ENCODE measurements at regions not wholly inside any gene's neighbourhood (a gene's known extent, or its start where the extent isn't known, plus 50 kb on each side); places are given as distances from the start of the nearest gene placed in this dataset.

DNA sequence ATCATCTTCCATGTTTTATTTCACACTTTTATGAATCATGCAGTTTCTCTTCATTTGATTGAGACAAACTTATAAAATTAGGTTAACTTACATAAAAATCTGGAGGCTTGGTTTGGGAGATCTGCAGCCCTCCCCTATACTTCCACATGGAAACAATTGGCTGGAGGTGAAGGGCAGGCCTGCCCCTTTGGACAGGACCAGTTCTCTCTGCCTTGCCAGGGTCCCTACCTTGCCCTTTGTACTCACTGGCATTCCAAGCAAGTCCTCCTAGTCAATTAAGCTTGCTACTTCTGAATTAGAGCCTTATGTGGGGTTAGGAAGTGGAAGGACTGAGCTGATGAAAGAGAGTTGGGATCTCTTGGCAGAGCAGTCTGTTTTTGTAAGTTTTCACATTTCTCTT, 257.3 kb downstream of the GAS1 start:
- Histone ChIP-seq H3K4me1 (no peaks in the 10 kb centered on the region), H3K9me3 (no peaks in the 10 kb centered on the region), H3K36me3 (no peaks in the 10 kb centered on the region), H3K4me3 (ENCODE audit: low read depth, low read length) (no peak overlapping the region), H3K27me3 (no peaks in the 10 kb centered on the region)
- TF ChIP-seq, protein P1, sequence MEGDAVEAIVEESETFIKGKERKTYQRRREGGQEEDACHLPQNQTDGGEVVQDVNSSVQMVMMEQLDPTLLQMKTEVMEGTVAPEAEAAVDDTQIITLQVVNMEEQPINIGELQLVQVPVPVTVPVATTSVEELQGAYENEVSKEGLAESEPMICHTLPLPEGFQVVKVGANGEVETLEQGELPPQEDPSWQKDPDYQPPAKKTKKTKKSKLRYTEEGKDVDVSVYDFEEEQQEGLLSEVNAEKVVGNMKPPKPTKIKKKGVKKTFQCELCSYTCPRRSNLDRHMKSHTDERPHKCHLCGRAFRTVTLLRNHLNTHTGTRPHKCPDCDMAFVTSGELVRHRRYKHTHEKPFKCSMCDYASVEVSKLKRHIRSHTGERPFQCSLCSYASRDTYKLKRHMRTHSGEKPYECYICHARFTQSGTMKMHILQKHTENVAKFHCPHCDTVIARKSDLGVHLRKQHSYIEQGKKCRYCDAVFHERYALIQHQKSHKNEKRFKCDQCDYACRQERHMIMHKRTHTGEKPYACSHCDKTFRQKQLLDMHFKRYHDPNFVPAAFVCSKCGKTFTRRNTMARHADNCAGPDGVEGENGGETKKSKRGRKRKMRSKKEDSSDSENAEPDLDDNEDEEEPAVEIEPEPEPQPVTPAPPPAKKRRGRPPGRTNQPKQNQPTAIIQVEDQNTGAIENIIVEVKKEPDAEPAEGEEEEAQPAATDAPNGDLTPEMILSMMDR (IDR thresholded peaks at IDR 0.05; ENCODE audit: low read depth, low read length), result no peak
- DNase-seq, result no peak

DNA sequence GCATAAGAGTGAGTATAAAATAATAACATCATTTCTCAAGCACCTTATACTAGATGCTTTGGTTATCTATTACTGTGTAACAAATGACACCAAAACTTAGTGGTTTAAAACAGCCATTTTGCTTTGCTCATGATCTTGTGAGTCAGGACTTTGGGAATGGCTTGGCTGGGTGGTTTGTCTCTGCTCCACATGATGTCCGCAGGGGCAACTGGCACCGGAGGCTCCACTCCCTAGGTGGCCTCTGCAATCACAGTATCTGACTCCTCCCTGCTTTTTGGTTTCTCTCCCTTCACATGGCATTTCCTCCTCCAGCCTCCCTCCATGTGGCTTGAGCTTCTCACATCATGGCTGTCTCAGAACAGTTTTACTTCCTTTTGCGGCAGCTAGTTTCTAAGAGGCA, 259.5 kb downstream of the GAS1 start:
- TF ChIP-seq, protein P1 (IDR thresholded peaks at IDR 0.05; ENCODE audit: low read depth, low read length), result no peak
- Histone ChIP-seq H3K36me3 (no peaks in the 10 kb centered on the region), H3K9me3 (no peaks in the 10 kb centered on the region), H3K27me3 (no peaks in the 10 kb centered on the region), H3K4me3 (ENCODE audit: low read depth, low read length) (no peak overlapping the region), H3K4me1 (no peaks in the 10 kb centered on the region)
- DNase-seq, result no peak

DNA sequence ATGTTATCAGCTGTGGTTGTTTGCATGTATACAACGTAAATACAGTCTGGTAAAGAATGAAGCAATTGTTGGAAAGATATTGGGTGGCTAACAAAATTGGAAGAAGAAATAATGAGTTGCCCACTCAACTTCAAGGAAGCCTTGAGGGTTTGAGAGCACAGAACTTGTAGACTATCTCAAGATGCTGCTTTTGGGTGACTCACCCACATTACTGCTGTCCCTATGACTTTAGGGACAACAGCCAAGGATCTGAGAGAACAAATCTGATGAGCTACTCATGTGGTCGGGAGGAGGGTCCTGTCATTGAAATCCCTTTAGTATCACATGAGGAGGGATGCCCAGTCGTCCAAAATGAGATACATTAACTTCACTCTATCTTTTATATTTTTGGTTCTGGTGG, 261.8 kb downstream of the GAS1 start:
- no peaks in the 10 kb centered on the region for H3K9me3 ChIP-seq
- H3K4me1 ChIP-seq, result no peaks in the 10 kb centered on the region
- H3K4me3 ChIP-seq (ENCODE audit: low read depth, low read length), result no peak overlapping the region
- no peak for DNase-seq
- H3K36me3 ChIP-seq, result no peaks in the 10 kb centered on the region
- no peaks in the 10 kb centered on the region for H3K27me3 ChIP-seq
- TF ChIP-seq, protein P1 (IDR thresholded peaks at IDR 0.05; ENCODE audit: low read depth, low read length), result no peak

DNA sequence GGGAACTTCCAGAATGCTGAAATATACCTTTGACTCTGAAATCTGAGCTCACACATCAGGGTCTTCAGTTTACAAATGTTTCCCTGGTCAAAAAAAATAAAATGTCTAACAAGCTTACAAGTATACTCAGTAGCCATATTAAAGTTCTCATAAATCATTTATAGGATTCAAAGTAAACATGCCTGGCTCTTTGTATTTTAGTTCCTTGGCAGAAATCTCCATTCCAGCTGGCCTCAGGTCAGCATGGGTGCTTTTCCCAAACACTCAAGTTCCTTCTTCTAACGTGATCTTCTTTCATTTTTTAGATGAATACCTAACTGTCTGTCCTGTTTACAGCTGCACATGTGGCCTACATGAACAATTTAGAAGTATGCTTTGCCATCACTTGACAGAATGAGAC, 263.2 kb downstream of the GAS1 start:
- Histone ChIP-seq H3K4me3 (ENCODE audit: low read depth, low read length) (no peak overlapping the region), H3K36me3 (no peaks in the 10 kb centered on the region), H3K9me3 (no peaks in the 10 kb centered on the region), H3K4me1 (no peaks in the 10 kb centered on the region), H3K27me3 (no peaks in the 10 kb centered on the region)
- DNase-seq, result no peak
- TF ChIP-seq, protein P1 (IDR thresholded peaks at IDR 0.05; ENCODE audit: low read depth, low read length), result no peak

DNA sequence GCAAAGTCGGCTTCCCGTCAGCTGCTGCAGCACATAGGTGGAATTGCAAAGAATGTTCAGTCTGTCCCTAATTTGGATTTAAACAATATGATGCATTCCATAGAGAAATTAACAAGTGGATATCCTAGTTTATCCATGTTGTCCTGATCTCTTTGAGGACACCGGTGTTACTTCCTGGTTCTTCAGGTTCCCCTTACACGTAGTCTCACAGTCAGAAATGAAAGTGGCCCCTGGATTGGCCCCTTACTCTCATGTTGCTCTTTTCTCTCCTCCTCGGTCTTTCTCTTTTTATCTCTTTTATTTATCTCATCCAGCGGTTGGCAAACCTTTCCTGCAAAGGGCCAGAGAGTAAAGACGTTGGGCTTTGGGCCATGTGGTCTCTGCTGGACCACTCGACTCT, 265.1 kb downstream of the GAS1 start:
- TF ChIP-seq, protein P1 (IDR thresholded peaks at IDR 0.05; ENCODE audit: low read depth, low read length), result no peak
- no peak for DNase-seq
- Histone ChIP-seq H3K9me3 (no peaks in the 10 kb centered on the region), H3K4me3 (ENCODE audit: low read depth, low read length) (no peak overlapping the region), H3K36me3 (no peaks in the 10 kb centered on the region), H3K4me1 (no peaks in the 10 kb centered on the region), H3K27me3 (no peaks in the 10 kb centered on the region)

DNA sequence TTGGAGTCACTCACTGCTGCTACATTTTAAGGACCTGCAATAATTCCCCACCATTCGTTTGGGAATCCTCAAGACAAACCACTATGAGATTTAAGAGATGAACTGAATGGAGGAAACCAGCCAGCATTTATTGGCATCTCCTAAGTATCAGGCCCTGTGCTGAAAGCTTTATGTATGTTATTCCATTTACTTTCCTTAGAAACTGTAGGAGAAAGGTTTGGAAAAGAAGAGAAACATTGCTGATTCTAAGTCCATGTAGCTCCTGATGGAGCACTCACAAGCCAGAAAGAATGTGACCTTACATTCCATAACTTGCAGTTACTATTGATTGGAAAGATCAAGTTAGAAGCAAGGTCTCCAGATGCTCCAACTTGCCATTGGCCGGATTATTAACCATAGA, 267.4 kb downstream of the GAS1 start:
- Histone ChIP-seq H3K4me1 (no peaks in the 10 kb centered on the region), H3K4me3 (ENCODE audit: low read depth, low read length) (no peak overlapping the region), H3K36me3 (no peaks in the 10 kb centered on the region), H3K9me3 (no peaks in the 10 kb centered on the region), H3K27me3 (no peaks in the 10 kb centered on the region)
- TF ChIP-seq, protein P1 (IDR thresholded peaks at IDR 0.05; ENCODE audit: low read depth, low read length), result no peak
- no peak for DNase-seq
